ENCODE measurements at regions not wholly inside any gene's neighbourhood (a gene's known extent, or its start where the extent isn't known, plus 50 kb on each side); places are given as distances from the start of the nearest gene placed in this dataset.

- Histone ChIP-seq H3K27me3 (ENCODE audit: control insufficient read depth, insufficient read depth, low read length, poor library complexity, severe bottlenecking) (no peaks in the 10 kb centered on the region), H3K27ac (ENCODE audit: insufficient read depth, low read depth, low read length, poor library complexity, severe bottlenecking) (no peak overlapping the region), H3K36me3 (ENCODE audit: control insufficient read depth, insufficient read depth, low read length) (no peaks in the 10 kb centered on the region), H3K4me1 (ENCODE audit: control insufficient read depth, insufficient read depth, low read length) (peaks cover 10% of the 10 kb centered on the region), H3K9me3 (ENCODE audit: control insufficient read depth, low read length) (no peaks in the 10 kb centered on the region), H3K4me3 (ENCODE audit: insufficient read depth, low read depth, low read length) (no peak overlapping the region)
- 82 to 88% methylated on average over 7 of the region's 7 CpGs for WGBS, 2 experiments
Measured at GRCh38 chr21:32184485-32184884, 94.4 kb downstream of the MIS18A start.

GRCh38 chr21:32184065-32184464 is 94.8 kb downstream of the MIS18A start:
- no peaks in the 10 kb centered on the region for H3K36me3 ChIP-seq (ENCODE audit: control insufficient read depth, insufficient read depth, low read length)
- 86 to 87% methylated on average over 5 of the region's 5 CpGs for WGBS, 2 experiments

GRCh38 chr21:32183396-32183795 is 95.5 kb downstream of the MIS18A start:
- no peaks in the 10 kb centered on the region for H3K27me3 ChIP-seq (ENCODE audit: control insufficient read depth, insufficient read depth, low read length, poor library complexity, severe bottlenecking)
- H3K4me3 ChIP-seq (ENCODE audit: insufficient read depth, low read depth, low read length) = no peak overlapping the region
- no peaks in the 10 kb centered on the region for H3K9me3 ChIP-seq (ENCODE audit: control insufficient read depth, low read length)
- peaks cover 10% of the 10 kb centered on the region for H3K4me1 ChIP-seq (ENCODE audit: control insufficient read depth, insufficient read depth, low read length)
- no peak overlapping the region for H3K27ac ChIP-seq (ENCODE audit: insufficient read depth, low read depth, low read length, poor library complexity, severe bottlenecking)
- no peaks in the 10 kb centered on the region for H3K36me3 ChIP-seq (ENCODE audit: control insufficient read depth, insufficient read depth, low read length)

More at GRCh38 chr21:32184065-32184464, 94.8 kb downstream of the MIS18A start:
- no peaks in the 10 kb centered on the region for H3K27me3 ChIP-seq (ENCODE audit: control insufficient read depth, insufficient read depth, low read length, poor library complexity, severe bottlenecking)
- H3K4me1 ChIP-seq (ENCODE audit: control insufficient read depth, insufficient read depth, low read length) = peaks cover 10% of the 10 kb centered on the region
- no peaks in the 10 kb centered on the region for H3K9me3 ChIP-seq (ENCODE audit: control insufficient read depth, low read length)
- H3K4me3 ChIP-seq (ENCODE audit: insufficient read depth, low read depth, low read length) = no peak overlapping the region
- H3K27ac ChIP-seq (ENCODE audit: insufficient read depth, low read depth, low read length, poor library complexity, severe bottlenecking) = no peak overlapping the region

- 82 to 83% methylated on average over 5 of the region's 5 CpGs for WGBS, 2 experiments
- Histone ChIP-seq H3K4me3 (ENCODE audit: insufficient read depth, low read depth, low read length) (no peak overlapping the region), H3K27ac (ENCODE audit: insufficient read depth, low read depth, low read length, poor library complexity, severe bottlenecking) (no peak overlapping the region)
Measured at GRCh38 chr21:32182449-32182848, 96.4 kb downstream of the MIS18A start.

GRCh38 chr21:32181457-32181856 is 97.4 kb downstream of the MIS18A start:
- Histone ChIP-seq H3K27ac (ENCODE audit: insufficient read depth, low read depth, low read length, poor library complexity, severe bottlenecking) (no peak overlapping the region), H3K27me3 (ENCODE audit: control insufficient read depth, insufficient read depth, low read length, poor library complexity, severe bottlenecking) (no peaks in the 10 kb centered on the region), H3K9me3 (ENCODE audit: control insufficient read depth, low read length) (no peaks in the 10 kb centered on the region), H3K36me3 (ENCODE audit: control insufficient read depth, insufficient read depth, low read length) (no peaks in the 10 kb centered on the region), H3K4me3 (ENCODE audit: insufficient read depth, low read depth, low read length) (no peak overlapping the region), H3K4me1 (ENCODE audit: control insufficient read depth, insufficient read depth, low read length) (peaks cover 2% of the 10 kb centered on the region)
- WGBS, 2 experiments = 84 to 94% methylated on average over 1 of the region's 1 CpG

More at GRCh38 chr21:32182449-32182848, 96.4 kb downstream of the MIS18A start:
- Histone ChIP-seq H3K4me1 (ENCODE audit: control insufficient read depth, insufficient read depth, low read length) (peaks cover 10% of the 10 kb centered on the region), H3K36me3 (ENCODE audit: control insufficient read depth, insufficient read depth, low read length) (no peaks in the 10 kb centered on the region), H3K27me3 (ENCODE audit: control insufficient read depth, insufficient read depth, low read length, poor library complexity, severe bottlenecking) (no peaks in the 10 kb centered on the region), H3K9me3 (ENCODE audit: control insufficient read depth, low read length) (no peaks in the 10 kb centered on the region)

GRCh38 chr21:32174819-32175218 is 104.0 kb downstream of the MIS18A start:
- H3K4me3 ChIP-seq (ENCODE audit: insufficient read depth, low read depth, low read length) = no peak overlapping the region
- H3K4me1 ChIP-seq (ENCODE audit: control insufficient read depth, insufficient read depth, low read length) = no peaks in the 10 kb centered on the region
- no peaks in the 10 kb centered on the region for H3K9me3 ChIP-seq (ENCODE audit: control insufficient read depth, low read length)
- no peaks in the 10 kb centered on the region for H3K27me3 ChIP-seq (ENCODE audit: control insufficient read depth, insufficient read depth, low read length, poor library complexity, severe bottlenecking)
- H3K36me3 ChIP-seq (ENCODE audit: control insufficient read depth, insufficient read depth, low read length) = no peaks in the 10 kb centered on the region
- H3K27ac ChIP-seq (ENCODE audit: insufficient read depth, low read depth, low read length, poor library complexity, severe bottlenecking) = no peak overlapping the region

- Histone ChIP-seq H3K9me3 (ENCODE audit: control insufficient read depth, low read length) (no peaks in the 10 kb centered on the region), H3K4me1 (ENCODE audit: control insufficient read depth, insufficient read depth, low read length) (peaks cover 6% of the 10 kb centered on the region), H3K27ac (ENCODE audit: insufficient read depth, low read depth, low read length, poor library complexity, severe bottlenecking) (no peak overlapping the region), H3K4me3 (ENCODE audit: insufficient read depth, low read depth, low read length) (no peak overlapping the region), H3K36me3 (ENCODE audit: control insufficient read depth, insufficient read depth, low read length) (no peaks in the 10 kb centered on the region), H3K27me3 (ENCODE audit: control insufficient read depth, insufficient read depth, low read length, poor library complexity, severe bottlenecking) (no peaks in the 10 kb centered on the region)
- WGBS, 2 experiments = 50 to 92% methylated on average over 1 of the region's 1 CpG
Measured at GRCh38 chr21:32173121-32173724, 105.6 kb downstream of the MIS18A start.

GRCh38 chr21:32172106-32172505 is 106.7 kb downstream of the MIS18A start:
- WGBS, 2 experiments = 90 to 100% methylated on average over 2 of the region's 2 CpGs
- Histone ChIP-seq H3K9me3 (ENCODE audit: control insufficient read depth, low read length) (no peaks in the 10 kb centered on the region), H3K27ac (ENCODE audit: insufficient read depth, low read depth, low read length, poor library complexity, severe bottlenecking) (no peak overlapping the region)

GRCh38 chr21:32167513-32167912 is 111.3 kb downstream of the MIS18A start:
- Histone ChIP-seq H3K9me3 (ENCODE audit: control insufficient read depth, low read length) (no peaks in the 10 kb centered on the region), H3K4me3 (ENCODE audit: insufficient read depth, low read depth, low read length) (no peak overlapping the region), H3K27ac (ENCODE audit: insufficient read depth, low read depth, low read length, poor library complexity, severe bottlenecking) (no peak overlapping the region), H3K4me1 (ENCODE audit: control insufficient read depth, insufficient read depth, low read length) (peaks cover 6% of the 10 kb centered on the region), H3K36me3 (ENCODE audit: control insufficient read depth, insufficient read depth, low read length) (no peaks in the 10 kb centered on the region), H3K27me3 (ENCODE audit: control insufficient read depth, insufficient read depth, low read length, poor library complexity, severe bottlenecking) (no peaks in the 10 kb centered on the region)

More at GRCh38 chr21:32172106-32172505, 106.7 kb downstream of the MIS18A start:
- H3K27me3 ChIP-seq (ENCODE audit: control insufficient read depth, insufficient read depth, low read length, poor library complexity, severe bottlenecking) = no peaks in the 10 kb centered on the region
- no peak overlapping the region for H3K4me3 ChIP-seq (ENCODE audit: insufficient read depth, low read depth, low read length)
- peaks cover 6% of the 10 kb centered on the region for H3K4me1 ChIP-seq (ENCODE audit: control insufficient read depth, insufficient read depth, low read length)
- no peaks in the 10 kb centered on the region for H3K36me3 ChIP-seq (ENCODE audit: control insufficient read depth, insufficient read depth, low read length)

- no peaks in the 10 kb centered on the region for H3K9me3 ChIP-seq (ENCODE audit: control insufficient read depth, low read length)
- no peaks in the 10 kb centered on the region for H3K4me1 ChIP-seq (ENCODE audit: control insufficient read depth, insufficient read depth, low read length)
- H3K27ac ChIP-seq (ENCODE audit: insufficient read depth, low read depth, low read length, poor library complexity, severe bottlenecking) = no peak overlapping the region
- no peaks in the 10 kb centered on the region for H3K27me3 ChIP-seq (ENCODE audit: control insufficient read depth, insufficient read depth, low read length, poor library complexity, severe bottlenecking)
- no peaks in the 10 kb centered on the region for H3K36me3 ChIP-seq (ENCODE audit: control insufficient read depth, insufficient read depth, low read length)
- 88 to 100% methylated on average over 2 of the region's 2 CpGs for WGBS, 2 experiments
- no peak overlapping the region for H3K4me3 ChIP-seq (ENCODE audit: insufficient read depth, low read depth, low read length)
Measured at GRCh38 chr21:32163386-32163785, 115.5 kb downstream of the MIS18A start.

Data from ectodermal cell (in vitro differentiated cells).